PC-3 (cell line): ENCODE measurements at regions not wholly inside any gene's neighbourhood (a gene's known extent, or its start where the extent isn't known, plus 50 kb on each side); places are given as distances from the start of the nearest gene placed in this dataset.

Source experiments
- ATAC-seq: fragments of 200-7000 bp; cut with Tn5 transposase; 2 replicates; pipeline ENCODE4 v1.9.1; 2020; ENCODE audit warnings: mild to moderate bottlenecking, moderate library complexity
- BruUV-seq: library from RNA; stranded (reverse); fragments of 400-500 nt; replicated peaks from 2 replicates; lab custom pipeline; 2021; lab: Mats Ljungman, UMichigan
- CTCF ChIA-PET: fragments of 300-600 bp; sonication (Branson Sonifier 250); formaldehyde crosslinking; loops from one replicate; lab custom pipeline; 2022; ENCODE audit warnings: antibody characterized with exemption; lab: Charles Lee
- POLR2A ChIA-PET: fragments of 300-600 bp; sonication (Branson Sonifier 250); formaldehyde crosslinking; loops from one replicate; lab custom pipeline; 2022; ENCODE audit warnings: antibody characterized with exemption; ENCODE audit not compliant: unreplicated experiment; lab: Charles Lee
- DNase-seq: peaks from one replicate; pipeline ENCODE4 v3.0.0-alpha.2; 2015
- H2AFZ ChIP-seq: fragments of 300-600 bp; sonication (generic); 2 replicates; pipeline ENCODE4 v1.6.0; 2016; ENCODE audit warnings: antibody characterized with exemption, low read length
- H3F3A ChIP-seq: fragments of 300-600 bp; sonication (generic); one replicate; pipeline ENCODE4 v1.6.0; 2017; ENCODE audit warnings: antibody characterized with exemption, low read length, control low read depth, mild to moderate bottlenecking; ENCODE audit not compliant: unreplicated experiment
- H3K27ac ChIP-seq: fragments of 300-600 bp; sonication (generic); 2 replicates; pipeline ENCODE4 v1.5.1; 2016; ENCODE audit warnings: mild to moderate bottlenecking, low read length
- H3K27me3 ChIP-seq: fragments of 300-600 bp; sonication (generic); 2 replicates; pipeline ENCODE4 v1.6.1; 2016; ENCODE audit warnings: low read length, mixed read lengths
- H3K36me3 ChIP-seq: fragments of 300-600 bp; sonication (generic); 2 replicates; pipeline ENCODE4 v1.6.1; 2016; ENCODE audit warnings: low read depth, mixed run types, low read length, mixed read lengths
- H3K4me1 ChIP-seq: fragments of 300-600 bp; sonication (generic); 2 replicates; pipeline ENCODE4 v1.5.1; 2016; ENCODE audit warnings: low read length; ENCODE audit not compliant: insufficient read depth
- H3K4me2 ChIP-seq: fragments of 300-600 bp; sonication (generic); 2 replicates; pipeline ENCODE4 v1.6.0; 2016; ENCODE audit warnings: low read length
- H3K4me3 ChIP-seq: fragments of 300-600 bp; sonication (generic); 2 replicates; pipeline ENCODE4 v1.5.1; 2016; ENCODE audit warnings: mild to moderate bottlenecking, low read length, mixed read lengths
- H3K79me2 ChIP-seq: fragments of 300-600 bp; sonication (generic); 2 replicates; pipeline ENCODE4 v1.6.1; 2017; ENCODE audit warnings: low read length, mixed read lengths
- H3K9ac ChIP-seq: fragments of 300-600 bp; sonication (generic); 2 replicates; pipeline ENCODE4 v1.6.0; 2016; ENCODE audit warnings: mild to moderate bottlenecking, low read length
- H3K9me2 ChIP-seq: fragments of 300-600 bp; sonication (generic); replicated peaks from 2 replicates; pipeline ENCODE4 v1.6.1; 2016; ENCODE audit warnings: mixed run types, low read length, mixed read lengths
- H3K9me3 ChIP-seq: fragments of 300-600 bp; sonication (generic); 2 replicates; pipeline ENCODE4 v1.6.1; 2016; ENCODE audit warnings: low read length, mixed read lengths
- H4K20me1 ChIP-seq: fragments of 300-600 bp; sonication (generic); 2 replicates; pipeline ENCODE4 v1.6.1; 2016; ENCODE audit warnings: low read length, mixed read lengths
- CTCF ChIP-seq: fragments of 300-600 bp; sonication (generic); conservative IDR thresholded peaks from 2 replicates; pipeline ENCODE4 v1.5.1; 2017; ENCODE audit warnings: antibody characterized with exemption, low read depth, mild to moderate bottlenecking, low read length
- EZH2 ChIP-seq: fragments of 300-600 bp; sonication (generic); IDR thresholded peaks from one replicate; pipeline ENCODE4 v1.6.1; 2017; ENCODE audit warnings: antibody characterized with exemption, mild to moderate bottlenecking, low read length; ENCODE audit not compliant: unreplicated experiment
- EZH2phosphoT487 ChIP-seq: fragments of 300-600 bp; sonication (generic); IDR thresholded peaks from 2 replicates; pipeline ENCODE4 v1.6.1; 2018; ENCODE audit warnings: mild to moderate bottlenecking, antibody characterized with exemption, low read length, borderline replicate concordance
- intact Hi-C: fragments of 100-400 bp; cut with micrococcal nuclease; formaldehyde crosslinking; loops from 2 replicates; pipeline ENCODE4 v1.9.0; 2023

DNA sequence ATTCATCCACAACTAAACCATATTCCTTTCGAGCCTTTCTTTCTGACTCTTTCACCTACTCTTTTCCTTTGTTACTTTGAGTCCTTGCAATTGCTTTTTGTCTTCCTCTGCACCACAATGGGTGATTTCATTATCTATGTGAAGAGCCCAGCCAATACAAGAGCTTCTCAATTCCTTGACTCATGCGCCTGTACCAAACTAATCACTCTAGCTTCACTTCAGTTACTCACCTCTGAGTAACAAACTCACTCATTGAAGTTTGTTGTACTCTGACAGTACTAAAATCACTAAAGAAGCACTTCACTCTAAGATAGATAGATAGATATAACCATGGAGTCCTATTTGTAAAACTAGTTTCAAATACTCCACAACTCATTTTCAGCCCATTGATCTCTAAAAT is 191.7 kb upstream of the EPHA5 start:
- Histone ChIP-seq H3K4me2 (no peak overlapping the region), H4K20me1 (no peaks in the 10 kb centered on the region), H3K9me3 (no peaks in the 10 kb centered on the region), H3K27ac (no peak overlapping the region), H3K79me2 (no peaks in the 10 kb centered on the region), H3K4me3 (no peak overlapping the region), H3K27me3 (no peaks in the 10 kb centered on the region), H3K9ac (no peak overlapping the region), H2AFZ (no peak overlapping the region), H3F3A (no peaks in the 10 kb centered on the region), H3K4me1 (no peaks in the 10 kb centered on the region), H3K36me3 (no peaks in the 10 kb centered on the region), H3K9me2 (no peaks in the 10 kb centered on the region)
- BruUV-seq: no TSS peak
- POLR2A ChIA-PET: no interaction called here
- ATAC-seq (no peak), DNase-seq (no peak)
- TF ChIP-seq CTCF (no peak), EZH2phosphoT487 (no peak), EZH2 (no peak)
- CTCF ChIA-PET: no interaction called here
- intact Hi-C loops: no loop called here

GRCh38 chr4:65845199-65845773 is 175.0 kb upstream of the EPHA5 start:
- intact Hi-C loops: no loop called here
- POLR2A ChIA-PET: no interaction called here

More at GRCh38 chr4:65845199-65845773, 175.0 kb upstream of the EPHA5 start:
- Histone ChIP-seq H3K4me2 (no peak overlapping the region), H3K4me3 (no peak overlapping the region), H3K27ac (no peak overlapping the region), H3K4me1 (no peaks in the 10 kb centered on the region), H3K9me3 (no peaks in the 10 kb centered on the region), H3K79me2 (no peaks in the 10 kb centered on the region), H3K9me2 (no peaks in the 10 kb centered on the region), H3K27me3 (no peaks in the 10 kb centered on the region), H4K20me1 (no peaks in the 10 kb centered on the region), H3K36me3 (no peaks in the 10 kb centered on the region), H3K9ac (no peak overlapping the region), H3F3A (no peaks in the 10 kb centered on the region), H2AFZ (no peak overlapping the region)
- ATAC-seq: no peak
- no TSS peak for BruUV-seq
- TF ChIP-seq CTCF (no peak), EZH2phosphoT487 (no peak), EZH2 (no peak)
- DNase-seq: no peak
- CTCF ChIA-PET: no interaction called here
